Ishikawa (cell line): ENCODE measurements at regions not wholly inside any gene's neighbourhood (a gene's known extent, or its start where the extent isn't known, plus 50 kb on each side); places are given as distances from the start of the nearest gene placed in this dataset.

Experiments
- EGR1 ChIP-seq: IDR thresholded peaks from 2 replicates; pipeline ENCODE4 v1.6.1; 2012
- ZBTB7A ChIP-seq: IDR thresholded peaks from 2 replicates; pipeline ENCODE4 v1.6.1; 2012; ENCODE audit warnings: low read depth

DNA sequence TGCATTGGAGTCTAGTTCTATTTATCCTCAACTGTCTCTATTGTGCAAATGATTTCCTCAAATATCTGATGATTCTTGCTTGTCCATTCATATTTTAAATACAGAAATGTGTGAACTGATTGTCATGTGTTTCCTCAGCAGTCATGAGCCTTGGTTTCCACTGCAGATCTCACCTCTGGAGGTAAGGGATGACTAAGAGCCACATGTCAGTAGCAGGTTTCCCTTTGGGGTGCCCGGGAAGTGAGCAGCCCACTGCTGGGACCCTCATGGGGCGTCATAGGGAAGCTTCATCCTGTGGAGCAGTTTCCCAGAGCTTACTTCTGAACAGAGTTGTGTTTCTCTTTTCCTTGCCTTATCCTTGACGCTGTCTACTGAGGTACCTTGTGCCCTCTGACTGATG lies 149.2 kb upstream of the TOPAZ1 start:
- no peak for TF ChIP-seq ZBTB7A
- no peak for TF ChIP-seq EGR1
